GM19372 (cell line): ENCODE measurements at regions not wholly inside any gene's neighbourhood (a gene's known extent, or its start where the extent isn't known, plus 50 kb on each side); places are given as distances from the start of the nearest gene placed in this dataset.
A peak's percentile ranks its signal among the peaks of the same experiment; 100 is the strongest.

Source experiments
- ATAC-seq: cut with Tn5 transposase; IDR thresholded peaks from one replicate; pipeline ENCODE4 v1.9.1; 2021; ENCODE audit warnings: mild to moderate bottlenecking, low read depth, moderate library complexity; ENCODE audit not compliant: unreplicated experiment

- no peak for ATAC-seq
These were observed 114.6 kb upstream of the ATP1B1 start for GRCh38 chr1:168991667-168992475.

GRCh38 chr1:169001353-169001752 lies 105.1 kb upstream of the ATP1B1 start:
- ATAC-seq = no peak

- no peak for ATAC-seq
These were observed 102.5 kb upstream of the ATP1B1 start for GRCh38 chr1:169003864-169004516.

GRCh38 chr1:169005776-169006175 lies 100.7 kb upstream of the ATP1B1 start:
- ATAC-seq = no peak

- no peak for ATAC-seq
These were observed 96.8 kb upstream of the ATP1B1 start for GRCh38 chr1:169009666-169010065.

GRCh38 chr1:169012416-169012815 lies 94.1 kb upstream of the ATP1B1 start:
- no peak for ATAC-seq

GRCh38 chr1:169013821-169014220 lies 92.7 kb upstream of the ATP1B1 start:
- ATAC-seq = no peak

GRCh38 chr1:169015464-169015863 lies 91.0 kb upstream of the ATP1B1 start:
- ATAC-seq = no peak

- no peak for ATAC-seq
These were observed 87.7 kb upstream of the ATP1B1 start for GRCh38 chr1:169018751-169019150.

GRCh38 chr1:169019419-169020058 lies 87.0 kb upstream of the ATP1B1 start:
- ATAC-seq = no peak

- no peak for ATAC-seq
These were observed 85.8 kb upstream of the ATP1B1 start for GRCh38 chr1:169020684-169021083.

- no peak for ATAC-seq
These were observed 83.8 kb upstream of the ATP1B1 start for GRCh38 chr1:169022648-169023047.

GRCh38 chr1:169024255-169024654 lies 82.2 kb upstream of the ATP1B1 start:
- no peak for ATAC-seq

GRCh38 chr1:169024800-169025271 lies 81.7 kb upstream of the ATP1B1 start:
- peak; percentile 85 for ATAC-seq

GRCh38 chr1:169025412-169025811 lies 81.1 kb upstream of the ATP1B1 start:
- peak; percentile 8 for ATAC-seq

GRCh38 chr1:169027607-169028320 lies 78.7 kb upstream of the ATP1B1 start:
- no peak for ATAC-seq

- ATAC-seq = no peak
These were observed 74.8 kb upstream of the ATP1B1 start for GRCh38 chr1:169031566-169032224.

GRCh38 chr1:169041366-169041765 lies 65.1 kb upstream of the ATP1B1 start:
- no peak for ATAC-seq

GRCh38 chr1:169042377-169042776 lies 64.1 kb upstream of the ATP1B1 start:
- ATAC-seq = no peak

- ATAC-seq = peak; percentile 10
These were observed 62.7 kb upstream of the ATP1B1 start for GRCh38 chr1:169043823-169044222.
